ENCODE measurements at regions not wholly inside any gene's neighbourhood (a gene's known extent, or its start where the extent isn't known, plus 50 kb on each side); places are given as distances from the start of the nearest gene placed in this dataset.

GRCh38 chr1:234975122-234975940 is 153.3 kb downstream of the TOMM20 start (continued):
- TF ChIP-seq BACH1 (tag; IDR thresholded peaks at IDR 0.05) (peak; percentile 81; the same call in 1 of the 2 replicates), DPF2 (IDR thresholded peaks at IDR 0.05) (peak; percentile 100), PHF21A (IDR thresholded peaks at IDR 0.05; ENCODE audit: borderline replicate concordance, low read depth) (peak; percentile 79; the same call in 1 of the 2 replicates), MEIS2 (IDR thresholded peaks at IDR 0.05; ENCODE audit: partially characterized antibody) (peak; percentile 88), ADNP (tag; IDR thresholded peaks at IDR 0.05) (peak; percentile 48; the same call in 1 of the 2 replicates), ELF1 (tag; IDR thresholded peaks at IDR 0.05) (peak; percentile 82), NFIX (CRISPR knock-in tag; IDR thresholded peaks at IDR 0.05; ENCODE audit: low read depth) (no peak), SUPT5H (IDR thresholded peaks at IDR 0.05) (no peak), SRF (CRISPR knock-in tag; IDR thresholded peaks at IDR 0.05) (no peak), MITF (IDR thresholded peaks at IDR 0.05) (peak; percentile 78; the same call in 1 of the 2 replicates), NCOA1 (IDR thresholded peaks at IDR 0.05; ENCODE audit: low read depth) (peak; percentile 97), DDX20 (tag; IDR thresholded peaks at IDR 0.05; ENCODE audit: low read depth) (0 out of 2 replicates have a peak, but pooled peaks have one; percentile 24), E2F3 (CRISPR knock-in tag; IDR thresholded peaks at IDR 0.05) (0 out of 2 replicates have a peak, but pooled peaks have one; percentile 12), CBFA2T2 (conservative IDR thresholded peaks at IDR 0.05) (peak; percentile 92), NRF1 (conservative IDR thresholded peaks at IDR 0.05 in 1 of 2, IDR thresholded peaks at IDR 0.05 in 1 of 2) (peak; percentile 41 to 51; a peak in 3 of 4 replicates), FOS (IDR thresholded peaks at IDR 0.05; ENCODE audit: extremely low read depth, insufficient read length) (peak; percentile 80), CREM (IDR thresholded peaks at IDR 0.05; ENCODE audit: low read depth) (peak; percentile 87), GTF2E2 (tag; IDR thresholded peaks at IDR 0.05) (no peak), KLF13 (tag; IDR thresholded peaks at IDR 0.05; ENCODE audit: borderline replicate concordance, low read depth) (no peak), ESRRB (CRISPR knock-in tag; IDR thresholded peaks at IDR 0.05; ENCODE audit: borderline replicate concordance) (no peak), STAT5A (IDR thresholded peaks at IDR 0.05; ENCODE audit: borderline replicate concordance, low read length) (peak; percentile 90), ZKSCAN8 (CRISPR knock-in tag; IDR thresholded peaks at IDR 0.05) (peak; percentile 71), FOXK2 (conservative IDR thresholded peaks at IDR 0.05 in 1 of 2, IDR thresholded peaks at IDR 0.05 in 1 of 2; ENCODE audit: low read depth in 2 of 2) (peak; percentile 84 to 85)
- TF ChIP-seq, protein P1, sequence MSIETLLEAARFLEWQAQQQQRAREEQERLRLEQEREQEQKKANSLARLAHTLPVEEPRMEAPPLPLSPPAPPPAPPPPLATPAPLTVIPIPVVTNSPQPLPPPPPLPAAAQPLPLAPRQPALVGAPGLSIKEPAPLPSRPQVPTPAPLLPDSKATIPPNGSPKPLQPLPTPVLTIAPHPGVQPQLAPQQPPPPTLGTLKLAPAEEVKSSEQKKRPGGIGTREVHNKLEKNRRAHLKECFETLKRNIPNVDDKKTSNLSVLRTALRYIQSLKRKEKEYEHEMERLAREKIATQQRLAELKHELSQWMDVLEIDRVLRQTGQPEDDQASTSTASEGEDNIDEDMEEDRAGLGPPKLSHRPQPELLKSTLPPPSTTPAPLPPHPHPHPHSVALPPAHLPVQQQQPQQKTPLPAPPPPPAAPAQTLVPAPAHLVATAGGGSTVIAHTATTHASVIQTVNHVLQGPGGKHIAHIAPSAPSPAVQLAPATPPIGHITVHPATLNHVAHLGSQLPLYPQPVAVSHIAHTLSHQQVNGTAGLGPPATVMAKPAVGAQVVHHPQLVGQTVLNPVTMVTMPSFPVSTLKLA (conservative IDR thresholded peaks at IDR 0.05), result peak; percentile 58 to 83; a peak in 3 of 4 replicates
- TF ChIP-seq, protein P2, sequence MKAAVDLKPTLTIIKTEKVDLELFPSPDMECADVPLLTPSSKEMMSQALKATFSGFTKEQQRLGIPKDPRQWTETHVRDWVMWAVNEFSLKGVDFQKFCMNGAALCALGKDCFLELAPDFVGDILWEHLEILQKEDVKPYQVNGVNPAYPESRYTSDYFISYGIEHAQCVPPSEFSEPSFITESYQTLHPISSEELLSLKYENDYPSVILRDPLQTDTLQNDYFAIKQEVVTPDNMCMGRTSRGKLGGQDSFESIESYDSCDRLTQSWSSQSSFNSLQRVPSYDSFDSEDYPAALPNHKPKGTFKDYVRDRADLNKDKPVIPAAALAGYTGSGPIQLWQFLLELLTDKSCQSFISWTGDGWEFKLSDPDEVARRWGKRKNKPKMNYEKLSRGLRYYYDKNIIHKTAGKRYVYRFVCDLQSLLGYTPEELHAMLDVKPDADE (conservative IDR thresholded peaks at IDR 0.05; ENCODE audit: control insufficient read depth, low read depth, low read length), result no peak
- TF ChIP-seq, protein P3, sequence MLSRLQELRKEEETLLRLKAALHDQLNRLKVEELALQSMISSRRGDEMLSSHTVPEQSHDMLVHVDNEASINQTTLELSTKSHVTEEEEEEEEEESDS (CRISPR knock-in tag; IDR thresholded peaks at IDR 0.05), result no peak

All from K562 (cell line).